MCF 10A (cell line): ENCODE measurements at regions not wholly inside any gene's neighbourhood (a gene's known extent, or its start where the extent isn't known, plus 50 kb on each side); places are given as distances from the start of the nearest gene placed in this dataset.

Experiments used
- BruUV-seq: library from RNA; stranded (reverse); fragments of 400-500 nt; replicated peaks from 2 replicates; lab custom pipeline; 2021; lab: Mats Ljungman, UMichigan
- CTCF ChIA-PET: fragments of 300-600 bp; sonication (Branson Sonifier 250); formaldehyde crosslinking; extraction: SDS; loops from one replicate; lab custom pipeline; 2021; ENCODE audit warnings: antibody characterized with exemption, inconsistent platforms; lab: Yijun Ruan, JAX
- POLR2A ChIA-PET: fragments of 300-600, 350-650 bp; sonication (Branson Sonifier 250); formaldehyde crosslinking; extraction: SDS; loops from one replicate; lab custom pipeline; 2020; ENCODE audit warnings: antibody characterized with exemption, inconsistent platforms; lab: Yijun Ruan, JAX
- DNase-seq: peaks from one replicate; pipeline ENCODE4 v3.0.0-alpha.2; 2018; ENCODE audit not compliant: unreplicated experiment
- H3K27ac Mint-ChIP-seq: one replicate; pipeline ENCODE4 v1.8.0; 2022; ENCODE audit warnings: mild to moderate bottlenecking, low read depth, mixed read lengths; ENCODE audit not compliant: unreplicated experiment
- H3K27me3 Mint-ChIP-seq: one replicate; pipeline ENCODE4 v1.8.0; 2022; ENCODE audit warnings: mixed read lengths; ENCODE audit not compliant: insufficient read depth, unreplicated experiment
- H3K36me3 Mint-ChIP-seq: one replicate; pipeline ENCODE4 v1.8.0; 2022; ENCODE audit warnings: mild to moderate bottlenecking, moderate library complexity, mixed read lengths; ENCODE audit not compliant: insufficient read depth, unreplicated experiment
- H3K4me1 Mint-ChIP-seq: one replicate; pipeline ENCODE4 v1.8.0; 2022; ENCODE audit warnings: mixed read lengths; ENCODE audit not compliant: insufficient read depth, unreplicated experiment
- H3K4me3 Mint-ChIP-seq: one replicate; pipeline ENCODE4 v1.8.0; 2022; ENCODE audit warnings: mild to moderate bottlenecking, moderate library complexity, mixed read lengths; ENCODE audit not compliant: unreplicated experiment
- H3K9me3 Mint-ChIP-seq: one replicate; pipeline ENCODE4 v1.8.0; 2022; ENCODE audit warnings: mixed read lengths; ENCODE audit not compliant: unreplicated experiment
- CTCF ChIP-seq: fragments of 200-600 bp; IDR thresholded peaks from one replicate; pipeline ENCODE4 v1.8.0; 2022; ENCODE audit warnings: antibody characterized with exemption, mild to moderate bottlenecking; ENCODE audit not compliant: unreplicated experiment
- intact Hi-C: fragments of 100-400 bp; cut with micrococcal nuclease; formaldehyde crosslinking; loops from 2 replicates; pipeline ENCODE4 v1.14.1; 2022

- no peak for TF ChIP-seq CTCF
- Mint-ChIP-seq H3K27ac (no peak overlapping the region), H3K9me3 (peaks cover 44% of the 10 kb centered on the region), H3K27me3 (no peaks in the 10 kb centered on the region), H3K4me1 (no peaks in the 10 kb centered on the region), H3K4me3 (no peak overlapping the region), H3K36me3 (no peaks in the 10 kb centered on the region)
- no peak for DNase-seq
- intact Hi-C loops = no loop called here
- POLR2A ChIA-PET = no interaction called here
- CTCF ChIA-PET = no interaction called here
- BruUV-seq = no TSS peak
These were observed 365.3 kb downstream of the CTTN start for GRCh38 chr11:70763606-70764005.

GRCh38 chr11:70764356-70764905 is 366.1 kb downstream of the CTTN start:
- Mint-ChIP-seq H3K27me3 (no peaks in the 10 kb centered on the region), H3K36me3 (no peaks in the 10 kb centered on the region), H3K4me1 (no peaks in the 10 kb centered on the region), H3K4me3 (no peak overlapping the region), H3K27ac (no peak overlapping the region), H3K9me3 (peaks cover 44% of the 10 kb centered on the region)
- ChIA-PET POLR2A (no interaction called here), CTCF (no interaction called here)
- no peak for TF ChIP-seq CTCF
- no peak for DNase-seq
- BruUV-seq = no TSS peak
- intact Hi-C loops = no loop called here

- Mint-ChIP-seq H3K4me1 (no peaks in the 10 kb centered on the region), H3K27me3 (no peaks in the 10 kb centered on the region), H3K9me3 (peaks cover 33% of the 10 kb centered on the region), H3K36me3 (no peaks in the 10 kb centered on the region), H3K4me3 (no peak overlapping the region), H3K27ac (no peak overlapping the region)
- TF ChIP-seq CTCF = no peak
- intact Hi-C loops = no loop called here
- DNase-seq = no peak
- POLR2A ChIA-PET = no interaction called here
- CTCF ChIA-PET = no interaction called here
- no TSS peak for BruUV-seq
These were observed 368.6 kb downstream of the CTTN start for GRCh38 chr11:70766901-70767300.

GRCh38 chr11:70768346-70769095 is 370.2 kb downstream of the CTTN start:
- no peak overlapping the region for H3K27ac Mint-ChIP-seq
- ChIA-PET CTCF (no interaction called here), POLR2A (no interaction called here)
- intact Hi-C loops = no loop called here
- H3K36me3 Mint-ChIP-seq = no peaks in the 10 kb centered on the region
- peaks cover 45% of the 10 kb centered on the region for H3K9me3 Mint-ChIP-seq
- no peaks in the 10 kb centered on the region for H3K4me1 Mint-ChIP-seq
- DNase-seq = no peak
- BruUV-seq = no TSS peak
- TF ChIP-seq CTCF = no peak
- no peak overlapping the region for H3K4me3 Mint-ChIP-seq
- H3K27me3 Mint-ChIP-seq = no peaks in the 10 kb centered on the region
